GM18508 (cell line): ENCODE measurements at regions not wholly inside any gene's neighbourhood (a gene's known extent, or its start where the extent isn't known, plus 50 kb on each side); places are given as distances from the start of the nearest gene placed in this dataset.

Experiments
- ATAC-seq: cut with Tn5 transposase; IDR thresholded peaks from one replicate; pipeline ENCODE4 v1.9.1; 2021; ENCODE audit warnings: moderate number of reproducible peaks; ENCODE audit not compliant: insufficient read depth, unreplicated experiment

DNA sequence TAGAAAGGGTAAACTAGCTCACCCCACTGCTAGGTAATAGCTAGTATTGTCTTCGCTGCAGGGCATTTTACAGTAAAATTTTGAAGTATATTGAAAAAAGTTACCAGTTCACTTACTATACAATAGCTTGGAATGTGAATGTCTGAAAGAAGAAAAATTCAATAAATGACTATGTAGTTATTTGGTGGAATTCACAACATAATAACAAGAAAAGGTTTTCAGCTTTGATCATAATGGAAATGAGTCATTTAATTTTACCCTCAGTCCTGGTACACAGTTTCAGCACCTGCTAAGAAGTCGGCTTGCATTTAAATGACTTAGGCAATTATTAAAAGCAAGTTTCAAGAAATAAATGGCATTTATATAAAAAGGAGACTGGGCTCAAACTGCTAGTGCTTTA is 90.4 kb downstream of the NUP35 start:
- ATAC-seq: peak; percentile 96

- ATAC-seq: no peak
Observed at GRCh38 chr2:183215917-183216316, 91.7 kb downstream of the NUP35 start.

DNA sequence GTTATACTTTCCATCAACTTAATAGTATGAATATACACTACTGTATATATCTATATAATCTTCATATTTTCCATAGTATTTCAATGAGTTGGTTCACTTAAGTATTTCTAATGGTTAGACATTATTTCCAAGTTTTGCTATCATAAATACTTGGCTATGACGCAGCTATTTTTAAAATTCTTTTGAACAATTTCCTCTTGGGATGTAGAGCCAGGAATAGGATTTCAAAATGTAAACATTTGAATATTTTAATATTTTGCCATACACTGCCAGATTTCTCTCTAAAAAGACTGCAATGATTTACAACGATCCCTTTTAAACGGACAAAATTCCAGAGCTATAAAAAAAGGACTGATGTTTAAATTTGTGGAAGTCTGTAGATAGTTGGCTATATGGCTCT is 95.6 kb downstream of the NUP35 start:
- ATAC-seq: no peak

DNA sequence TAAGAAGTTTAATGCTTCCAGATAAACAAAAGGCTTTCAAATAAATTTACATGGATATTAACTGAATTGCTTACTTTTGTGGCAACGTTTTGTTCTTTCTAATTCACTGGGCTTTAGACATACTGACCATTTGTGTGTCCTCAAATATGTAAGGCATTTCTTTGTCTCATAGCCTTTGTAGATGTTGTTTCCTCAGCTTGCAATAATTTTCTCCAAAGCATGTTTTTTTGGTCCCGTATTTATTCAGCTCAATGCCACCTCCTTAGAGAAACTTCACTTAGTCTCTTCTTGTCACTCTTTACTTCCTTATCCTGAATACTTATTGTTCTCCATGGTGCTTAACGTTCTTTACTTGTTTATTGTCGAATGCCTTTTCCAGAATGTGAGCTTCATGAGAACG is 98.5 kb downstream of the NUP35 start:
- no peak for ATAC-seq

- no peak for ATAC-seq
Observed at GRCh38 chr2:183224948-183225347, 100.7 kb downstream of the NUP35 start.

GRCh38 chr2:183227176-183227575 is 102.9 kb downstream of the NUP35 start:
- ATAC-seq: no peak

GRCh38 chr2:183229386-183229785 is 105.1 kb downstream of the NUP35 start:
- ATAC-seq: peak; percentile 84

- ATAC-seq: no peak
Observed at GRCh38 chr2:183232161-183232865, 108.1 kb downstream of the NUP35 start.

GRCh38 chr2:183242937-183243336 is 118.7 kb downstream of the NUP35 start:
- ATAC-seq: no peak

GRCh38 chr2:183243758-183244157 is 119.5 kb downstream of the NUP35 start:
- no peak for ATAC-seq

DNA sequence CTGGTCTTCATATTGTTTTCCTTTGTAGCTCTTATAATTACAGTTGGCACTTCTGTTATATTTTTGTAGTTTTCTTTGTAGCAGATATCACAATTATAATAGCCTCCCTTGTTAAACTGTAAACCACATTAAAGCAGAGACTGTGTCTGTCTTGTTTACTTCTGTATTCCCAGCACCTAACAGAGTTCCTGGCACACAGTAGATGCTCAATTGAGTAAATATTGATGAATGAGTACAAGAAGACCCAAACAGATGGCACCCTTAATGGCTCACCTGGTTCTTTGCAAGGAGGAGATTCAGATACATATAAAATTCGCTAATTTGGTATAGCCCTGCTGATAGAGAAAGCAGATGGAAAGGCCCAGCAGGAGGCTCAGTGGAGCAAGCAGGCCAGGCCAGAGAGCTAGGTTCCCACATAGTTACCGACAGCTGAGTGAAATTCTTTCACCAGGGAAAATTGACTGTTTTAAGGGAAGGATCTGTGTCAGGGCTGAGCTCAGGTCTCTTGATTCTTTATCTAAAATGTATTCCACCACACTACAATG is 120.1 kb downstream of the NUP35 start:
- ATAC-seq: no peak

- no peak for ATAC-seq
Observed at GRCh38 chr2:183248866-183249567, 124.8 kb downstream of the NUP35 start.

DNA sequence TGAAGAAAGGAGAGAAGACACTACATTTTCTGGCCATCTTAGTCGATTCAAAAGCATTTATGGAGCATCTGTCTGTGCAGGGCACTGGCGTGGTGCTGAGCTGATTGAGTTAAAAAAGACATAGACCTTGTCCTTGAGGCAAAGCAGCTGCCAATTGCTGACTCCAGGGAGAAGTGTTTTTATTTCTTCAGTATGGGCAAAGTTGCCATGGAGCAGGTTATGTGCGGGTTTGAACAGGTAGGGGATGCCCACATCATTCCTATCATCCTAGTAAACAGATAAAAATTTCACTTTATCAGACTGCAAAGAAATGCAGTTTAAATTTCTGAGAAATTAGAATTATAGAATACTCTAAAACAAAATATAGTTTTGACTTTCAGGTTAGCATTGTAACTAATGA is 125.8 kb downstream of the NUP35 start:
- ATAC-seq: no peak

DNA sequence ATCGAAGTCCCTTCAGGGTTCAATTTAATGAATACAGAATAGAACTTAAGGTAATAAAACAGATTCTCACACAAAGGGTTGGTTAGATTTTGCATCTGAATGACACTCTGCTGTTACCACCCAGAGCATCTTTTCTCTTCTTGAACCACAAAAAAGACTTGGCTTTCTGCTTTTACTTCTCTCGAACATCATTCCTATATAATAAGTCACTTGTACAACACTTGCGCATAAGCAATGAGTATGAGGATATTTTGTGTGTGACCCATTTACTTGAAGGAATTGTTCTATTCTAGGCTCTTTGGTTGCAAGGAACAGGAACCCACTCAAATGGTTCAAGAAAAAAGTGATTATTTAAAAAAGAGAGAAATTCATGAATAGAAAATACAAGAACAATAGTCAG is 126.2 kb downstream of the NUP35 start:
- ATAC-seq: no peak

DNA sequence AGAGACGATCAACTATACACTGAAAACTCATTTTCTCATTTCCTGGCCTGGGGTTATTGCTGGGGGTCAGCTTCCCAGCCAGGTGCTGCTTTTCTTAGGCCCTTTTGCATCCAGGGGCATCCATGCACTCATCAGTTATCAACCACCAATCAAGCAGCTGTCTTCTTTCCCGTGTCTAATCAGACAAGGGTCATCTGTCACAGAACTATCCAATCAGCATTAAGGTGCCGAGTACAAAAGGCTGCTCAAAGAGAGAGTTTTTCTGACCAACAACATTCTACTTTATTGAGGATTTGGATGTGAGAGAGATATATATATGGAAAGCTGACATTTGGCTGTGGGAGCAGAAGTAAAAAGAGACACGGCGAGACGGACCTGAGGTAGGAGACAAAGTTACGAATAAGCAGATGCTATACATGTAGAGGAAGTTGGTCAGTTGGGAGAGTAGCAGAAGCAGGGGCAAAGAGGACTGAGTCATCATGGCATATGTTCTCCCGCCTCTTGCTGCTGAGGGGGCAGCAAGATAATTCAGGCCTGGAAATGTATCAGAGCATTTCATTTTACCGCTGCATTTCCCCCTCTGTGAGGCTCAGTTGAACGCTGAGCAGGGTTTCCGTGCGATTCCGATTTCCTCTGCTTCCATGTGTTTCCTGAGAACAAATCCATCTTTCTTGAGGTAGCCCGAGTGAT is 129.3 kb downstream of the NUP35 start:
- ATAC-seq: no peak

DNA sequence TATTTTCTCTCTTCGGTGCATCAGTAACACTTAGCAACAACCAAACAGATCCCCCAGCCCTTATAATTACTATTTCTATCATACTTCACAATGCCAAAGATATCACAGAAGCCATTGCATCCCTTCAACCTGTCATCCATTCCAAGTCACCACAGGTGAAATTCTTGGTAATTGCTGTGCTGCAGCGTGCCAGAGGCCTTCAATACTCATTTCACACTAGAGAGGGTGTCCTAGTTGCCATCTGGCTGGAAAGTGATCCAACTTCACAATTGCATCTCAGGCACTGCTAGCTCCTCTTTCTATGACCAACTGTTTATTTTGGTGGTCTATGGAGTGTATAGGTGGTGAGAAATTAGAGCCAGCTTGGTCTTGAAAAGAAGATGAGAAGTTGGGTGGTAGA is 131.2 kb downstream of the NUP35 start:
- ATAC-seq: no peak

DNA sequence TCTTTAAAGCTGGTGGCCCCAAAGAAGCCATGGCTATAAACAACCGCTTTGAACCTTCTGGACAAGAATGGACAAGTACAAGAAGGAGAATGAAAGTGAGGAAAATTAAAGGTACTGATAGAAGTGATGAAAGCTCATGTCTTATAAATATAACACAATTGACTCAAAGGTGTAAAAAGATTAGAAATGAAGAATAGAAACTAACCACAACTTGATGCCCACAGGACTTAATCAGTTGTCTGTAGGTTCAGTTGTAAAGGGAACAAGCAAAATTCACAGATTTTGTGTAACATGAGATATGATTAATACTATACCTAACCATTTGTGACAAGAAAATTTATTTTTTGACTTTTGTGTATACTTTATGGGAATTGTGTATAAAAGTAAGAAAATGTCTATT is 135.7 kb downstream of the NUP35 start:
- peak; percentile 76 for ATAC-seq

GRCh38 chr2:183260527-183260926 is 136.3 kb downstream of the NUP35 start:
- no peak for ATAC-seq

GRCh38 chr2:183264890-183265535 is 140.8 kb downstream of the NUP35 start:
- no peak for ATAC-seq

DNA sequence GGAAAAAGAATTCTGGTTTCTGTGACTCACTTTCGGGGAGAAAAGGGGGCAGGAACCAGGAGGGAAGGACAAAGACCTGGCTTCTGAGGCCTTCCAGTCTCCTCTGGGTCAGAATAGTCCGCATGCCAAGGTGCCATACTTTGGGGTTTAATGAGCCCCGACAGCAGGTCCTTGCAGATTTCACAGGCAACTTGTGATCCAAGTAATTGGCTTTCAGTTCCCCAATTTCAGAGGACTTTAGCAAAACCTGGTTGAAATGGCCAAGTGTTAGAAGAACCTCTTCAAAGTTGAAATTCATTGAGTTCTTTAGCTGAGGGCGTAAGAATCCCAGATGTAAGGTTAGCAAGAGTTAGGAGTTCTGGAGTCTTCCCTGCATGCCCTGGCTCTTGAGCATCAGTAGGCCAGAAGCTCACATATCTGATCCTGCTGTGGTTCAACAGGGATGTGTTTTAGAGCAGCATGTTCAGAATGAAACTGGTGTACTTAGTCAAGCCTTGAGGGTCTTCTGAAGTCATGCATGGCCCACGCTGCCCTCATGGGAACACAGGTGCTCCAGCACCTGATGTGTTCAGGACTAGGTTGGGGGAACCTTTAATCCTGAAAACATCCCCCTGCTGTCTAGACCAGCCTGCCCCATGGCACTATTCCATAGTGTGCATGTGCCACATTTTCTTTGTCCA is 143.0 kb downstream of the NUP35 start:
- ATAC-seq: no peak
